ENCODE measurements at regions not wholly inside any gene's neighbourhood (a gene's known extent, or its start where the extent isn't known, plus 50 kb on each side); places are given as distances from the start of the nearest gene placed in this dataset.

- intact Hi-C loops (cut with micrococcal nuclease): no loop called here
- BruUV-seq (replicated peaks): no TSS peak
- in situ Hi-C loops (cut with MboI): no loop called here
- Histone ChIP-seq H3K27ac (ENCODE audit: extremely low read depth, low read depth, low read length) (no peak overlapping the region), H3K4me3 (no peak overlapping the region), H3K27me3 (ENCODE audit: control insufficient read depth in 2 of 2, insufficient read depth in 2 of 2, low read length in 2 of 2) (no peaks in the 10 kb centered on the region), H3K4me2 (ENCODE audit: insufficient read depth, low read length) (no peak overlapping the region), H2AFZ (ENCODE audit: low read depth, low read length) (no peak overlapping the region), H3K9ac (ENCODE audit: insufficient read depth in 1 of 2, low read depth in 2 of 2, low read length in 2 of 2) (no peak overlapping the region), H3K9me3 (replicated peaks; ENCODE audit: control insufficient read depth, insufficient read depth, low read depth, low read length) (no peaks in the 10 kb centered on the region), H3K9me1 (ENCODE audit: control insufficient read depth, insufficient read depth, low read length) (no peaks in the 10 kb centered on the region), H3K36me3 (ENCODE audit: control insufficient read depth, insufficient read depth, low read length) (no peaks in the 10 kb centered on the region), H3K4me1 (replicated peaks in 1 of 2; ENCODE audit: control insufficient read depth in 2 of 2, insufficient read depth in 2 of 2, low read length in 2 of 2) (no peaks in the 10 kb centered on the region), H3K79me2 (ENCODE audit: control insufficient read depth, insufficient read depth, low read length) (no peaks in the 10 kb centered on the region), H4K20me1 (replicated peaks; ENCODE audit: control insufficient read depth, insufficient read depth, low read length) (no peaks in the 10 kb centered on the region)
- ATAC-seq (no peak), FAIRE-seq (no peak), DNase-seq (ENCODE audit: extremely low read depth in 1 of 4, low spot score in 3 of 4) (no peak)
- CTCF ChIA-PET (ENCODE audit: low intra/inter-chr PET ratio): no interaction called here
- POLR2A ChIA-PET: no interaction called here
- TF ChIP-seq ZNF830 (CRISPR knock-in tag; IDR thresholded peaks at IDR 0.05): no peak
- no peak for TF ChIP-seq ZNF41 (CRISPR knock-in tag; conservative IDR thresholded peaks at IDR 0.05)
- TF ChIP-seq ZNF584 (CRISPR knock-in tag; IDR thresholded peaks at IDR 0.05; ENCODE audit: low read depth): no peak
- no peak for TF ChIP-seq PHF20 (IDR thresholded peaks at IDR 0.05; ENCODE audit: partially characterized antibody)
These were observed 221.8 kb downstream of the SNCAIP start for GRCh38 chr5:122533825-122534224.

- ChIA-PET CTCF (ENCODE audit: low intra/inter-chr PET ratio) (no interaction called here), POLR2A (no interaction called here)
- no peaks in the 10 kb centered on the region for H3K9me1 ChIP-seq (ENCODE audit: control insufficient read depth, insufficient read depth, low read length)
- no peaks in the 10 kb centered on the region for H3K27me3 ChIP-seq (ENCODE audit: control insufficient read depth in 2 of 2, insufficient read depth in 2 of 2, low read length in 2 of 2)
- in situ Hi-C loops (cut with MboI): no loop called here
- 0% methylated on average over 2 of the region's 2 CpGs for WGBS (ENCODE audit: insufficient coverage, low coverage, missing lambda C conversion rate)
- H3K4me2 ChIP-seq (ENCODE audit: insufficient read depth, low read length): no peak overlapping the region
- no peak overlapping the region for H2AFZ ChIP-seq (ENCODE audit: low read depth, low read length)
- no peaks in the 10 kb centered on the region for H3K4me1 ChIP-seq (replicated peaks in 1 of 2; ENCODE audit: control insufficient read depth in 2 of 2, insufficient read depth in 2 of 2, low read length in 2 of 2)
- TF ChIP-seq ZNF696 (CRISPR knock-in tag; conservative IDR thresholded peaks at IDR 0.05) (no peak), TGIF2 (CRISPR knock-in tag; IDR thresholded peaks at IDR 0.05) (no peak), ZNF316 (IDR thresholded peaks at IDR 0.05) (peak; percentile 37; the same call in 1 of the 2 replicates), ZNF224 (CRISPR knock-in tag; IDR thresholded peaks at IDR 0.05) (no peak), ZNF408 (CRISPR knock-in tag; IDR thresholded peaks at IDR 0.05; ENCODE audit: low read depth) (no peak)
- H3K36me3 ChIP-seq (ENCODE audit: control insufficient read depth, insufficient read depth, low read length): no peaks in the 10 kb centered on the region
- ATAC-seq (no peak), FAIRE-seq (no peak), DNase-seq (ENCODE audit: extremely low read depth in 1 of 4, low spot score in 3 of 4) (no peak)
- no peaks in the 10 kb centered on the region for H3K79me2 ChIP-seq (ENCODE audit: control insufficient read depth, insufficient read depth, low read length)
- intact Hi-C loops (cut with micrococcal nuclease): no loop called here
- BruUV-seq (replicated peaks): no TSS peak
- H3K4me3 ChIP-seq: no peak overlapping the region
- H4K20me1 ChIP-seq (replicated peaks; ENCODE audit: control insufficient read depth, insufficient read depth, low read length): no peaks in the 10 kb centered on the region
- H3K9ac ChIP-seq (ENCODE audit: insufficient read depth in 1 of 2, low read depth in 2 of 2, low read length in 2 of 2): no peak overlapping the region
- H3K27ac ChIP-seq (ENCODE audit: extremely low read depth, low read depth, low read length): no peak overlapping the region
- no peaks in the 10 kb centered on the region for H3K9me3 ChIP-seq (replicated peaks; ENCODE audit: control insufficient read depth, insufficient read depth, low read depth, low read length)
These were observed 222.8 kb downstream of the SNCAIP start for GRCh38 chr5:122534829-122535228.
